Aorta (tissue), 5 donors: ENCODE measurements at regions not wholly inside any gene's neighbourhood (a gene's known extent, or its start where the extent isn't known, plus 50 kb on each side); places are given as distances from the start of the nearest gene placed in this dataset.
"Not testable (repeated sequence)": the region's sequence is repeated elsewhere in the genome, so short reads cannot be mapped to it uniquely, and the experiment has no call there.

Experiments used
- ATAC-seq: fragments of 200-7000 bp; cut with Tn5 transposase; one replicate; pipeline ENCODE4 v1.9.1; 2022; ENCODE audit warnings: moderate library complexity; ENCODE audit not compliant: low FRiP score
- DNase-seq, 2 donors: peaks; one replicate each; pipeline ENCODE4 v3.0.0-alpha.2; 2020
- H3K27ac ChIP-seq, 2 donors: one replicate each; pipeline ENCODE4 v1.5.1; 2013; ENCODE audit warnings: low read length in 2 of 2, mild to moderate bottlenecking in 2 of 2, moderate library complexity in 2 of 2, control low read depth in 1 of 2, inconsistent platforms in 1 of 2, low read depth in 1 of 2
- H3K27me3 ChIP-seq, 2 donors: one replicate each; pipeline ENCODE4 v1.6.1; 2013; ENCODE audit warnings: control low read depth in 1 of 2, low read length in 1 of 2, mild to moderate bottlenecking in 1 of 2, moderate library complexity in 1 of 2; ENCODE audit not compliant: insufficient read depth in 2 of 2, control insufficient read depth in 1 of 2
- H3K36me3 ChIP-seq, 2 donors: one replicate each; pipeline ENCODE4 v1.6.1; 2013; ENCODE audit warnings: control low read depth in 1 of 2, low read length in 1 of 2, mild to moderate bottlenecking in 1 of 2; ENCODE audit not compliant: insufficient read depth in 2 of 2, control insufficient read depth in 1 of 2
- H3K4me1 ChIP-seq, 2 donors: one replicate each; pipeline ENCODE4 v1.6.1; 2013; ENCODE audit warnings: low read length in 2 of 2, control low read depth in 1 of 2, mild to moderate bottlenecking in 1 of 2, moderate library complexity in 1 of 2; ENCODE audit not compliant: insufficient read depth in 2 of 2, control insufficient read depth in 1 of 2
- H3K4me3 ChIP-seq, 2 donors: one replicate each; pipeline ENCODE4 v1.5.1; 2013; ENCODE audit warnings: low read length in 2 of 2, control low read depth in 1 of 2, mild to moderate bottlenecking in 1 of 2
- H3K9me3 ChIP-seq: one replicate; pipeline ENCODE4 v1.6.1; 2013; ENCODE audit warnings: mild to moderate bottlenecking, low read length; ENCODE audit not compliant: control insufficient read depth
- WGBS, 2 donors: extraction: QIAGEN DNeasy Blood & Tissue Kit; methylation state at CpG; one replicate each; pipeline ENCODE4 v1.1.7; 2013; 5-methylcytosine and 5-hydroxymethylcytosine counted together
- intact Hi-C, 2 donors: fragments of 100-400 bp; cut with DNase I; formaldehyde crosslinking; loops; one replicate each; pipeline versions ENCODE4 v1.14.2 to v1.15.0; 2022
- donor health status: healthy with polysubstance abuse.
- donor health status: Bipolar disorder and iron deficiency.
- donor health status: DM: no; HTN: no; CAD: no.
- donor health status: DM: no; HTN: no; CAD: no.
- donor health status: DM: yes; HTN: yes; CAD: no.

- H3K4me1 ChIP-seq, result peaks cover 4 to 8% of the 10 kb centered on the region in 2 donors
- intact Hi-C loops, result no loop called here
- no peaks in the 10 kb centered on the region for H3K9me3 ChIP-seq
- DNase-seq (no peak), ATAC-seq (peak; percentile 50)
- no peaks in the 10 kb centered on the region for H3K27me3 ChIP-seq
- no peaks in the 10 kb centered on the region for H3K36me3 ChIP-seq
- H3K4me3 ChIP-seq, result no peak overlapping the region
- peak overlapping the region; percentile 34 to 76 for H3K27ac ChIP-seq
- WGBS, 2 donors, result 34 to 39% methylated on average over 2 of the region's 2 CpGs
Observed at GRCh38 chr2:54042897-54043620, 72.3 kb upstream of the PSME4 start.

GRCh38 chr2:54042341-54042740 is 71.5 kb upstream of the PSME4 start:
- Histone ChIP-seq H3K4me3 (no peak overlapping the region), H3K9me3 (no peaks in the 10 kb centered on the region), H3K36me3 (no peaks in the 10 kb centered on the region), H3K27me3 (no peaks in the 10 kb centered on the region), H3K4me1 (peaks cover 4 to 8% of the 10 kb centered on the region in 2 donors), H3K27ac (peak overlapping the region in 1 of 2 donors; percentile 76)
- 27 to 38% methylated on average over 2 of the region's 2 CpGs for WGBS, 2 donors
- DNase-seq, result no peak
- ATAC-seq, result no peak
- intact Hi-C loops, result no loop called here

GRCh38 chr2:54041135-54041534 is 70.3 kb upstream of the PSME4 start:
- Histone ChIP-seq H3K27me3 (no peaks in the 10 kb centered on the region), H3K27ac (peak overlapping the region in 1 of 2 donors; percentile 76), H3K9me3 (no peaks in the 10 kb centered on the region), H3K4me1 (peaks cover 4 to 8% of the 10 kb centered on the region in 2 donors), H3K36me3 (no peaks in the 10 kb centered on the region), H3K4me3 (no peak overlapping the region)
- no peak for ATAC-seq
- intact Hi-C loops, result no loop called here
- WGBS, 2 donors, result 85 to 87% methylated on average over 4 of the region's 4 CpGs
- no peak for DNase-seq

- no peaks in the 10 kb centered on the region for H3K36me3 ChIP-seq
- ATAC-seq, result no peak
- H3K4me3 ChIP-seq, result no peak overlapping the region
- no peak overlapping the region for H3K27ac ChIP-seq
- no peak for DNase-seq
- peaks cover 4 to 8% of the 10 kb centered on the region in 2 donors for H3K4me1 ChIP-seq
- H3K27me3 ChIP-seq, result no peaks in the 10 kb centered on the region
- WGBS, 2 donors, result 98 to 100% methylated on average over 1 of the region's 1 CpG
- intact Hi-C loops, result no loop called here
- no peaks in the 10 kb centered on the region for H3K9me3 ChIP-seq
Observed at GRCh38 chr2:54040685-54041084, 69.9 kb upstream of the PSME4 start.

- 93 to 94% methylated on average over 2 of the region's 2 CpGs for WGBS, 2 donors
- intact Hi-C loops, result no loop called here
- Histone ChIP-seq H3K36me3 (no peaks in the 10 kb centered on the region), H3K4me3 (no peak overlapping the region), H3K4me1 (peaks cover 4 to 8% of the 10 kb centered on the region in 2 donors), H3K27ac (peak overlapping the region in 1 of 2 donors; percentile 49), H3K9me3 (no peaks in the 10 kb centered on the region), H3K27me3 (no peaks in the 10 kb centered on the region)
- DNase-seq (no peak), ATAC-seq (no peak)
Observed at GRCh38 chr2:54040250-54040649, 69.5 kb upstream of the PSME4 start.

DNA sequence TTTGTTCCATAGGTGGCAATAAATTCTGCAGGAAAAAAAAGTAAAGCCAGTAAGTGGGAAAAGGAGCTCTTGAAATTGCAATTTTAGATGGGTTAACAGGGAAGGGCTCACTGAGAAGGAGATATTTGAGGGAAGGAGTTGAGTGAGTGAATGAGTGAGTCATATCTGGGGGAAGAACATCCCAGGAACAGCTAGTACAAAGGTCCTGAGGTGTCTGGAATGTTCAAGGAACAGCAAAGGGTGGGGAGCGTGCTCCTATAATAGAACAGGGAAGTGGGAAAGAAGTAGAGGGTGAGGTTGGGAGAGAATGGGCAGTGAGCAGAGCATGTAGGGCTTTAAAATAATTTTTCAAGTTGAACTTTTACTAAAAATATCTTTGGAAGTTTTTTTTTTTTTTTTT is 68.0 kb upstream of the PSME4 start:
- no peak overlapping the region for H3K27ac ChIP-seq
- no peak for ATAC-seq
- DNase-seq, result no peak
- H3K4me3 ChIP-seq, result no peak overlapping the region
- peaks cover 4 to 6% of the 10 kb centered on the region in 2 donors for H3K4me1 ChIP-seq
- no peaks in the 10 kb centered on the region for H3K27me3 ChIP-seq
- no peaks in the 10 kb centered on the region for H3K9me3 ChIP-seq
- WGBS, 2 donors, result 59 to 83% methylated on average over 1 of the region's 1 CpG
- no peaks in the 10 kb centered on the region for H3K36me3 ChIP-seq
- intact Hi-C loops, result no loop called here

DNA sequence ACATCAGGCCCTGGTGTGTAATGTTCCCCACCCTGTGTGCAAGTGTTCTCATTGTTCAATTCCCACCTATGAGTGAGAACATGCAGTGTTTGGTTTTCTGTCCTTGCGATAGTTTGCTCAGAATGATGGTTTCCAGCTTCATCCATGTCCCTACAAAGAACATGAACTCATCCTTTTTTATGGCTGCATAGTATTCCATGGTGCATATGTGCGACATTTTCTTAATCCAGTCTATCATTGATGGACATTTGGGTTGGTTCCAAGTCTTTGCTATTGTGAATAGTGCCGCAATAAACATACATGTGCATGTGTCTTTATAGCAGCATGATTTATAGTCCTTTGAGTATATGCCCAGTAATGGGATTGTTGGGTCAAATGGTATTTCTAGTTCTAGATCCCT is 60.5 kb upstream of the PSME4 start:
- 95 to 99% methylated on average over 1 to 3 of the region's 3 CpGs for WGBS, 2 donors
- H3K4me3 ChIP-seq, H3K9me3 ChIP-seq, H3K4me1 ChIP-seq, intact Hi-C loops, H3K27me3 ChIP-seq, DNase-seq, H3K36me3 ChIP-seq, ATAC-seq, H3K27ac ChIP-seq: not testable (repeated sequence)

GRCh38 chr2:54030806-54031205 is 60.0 kb upstream of the PSME4 start:
- intact Hi-C loops, result no loop called here
- Histone ChIP-seq H3K9me3 (no peaks in the 10 kb centered on the region), H3K36me3 (no peaks in the 10 kb centered on the region), H3K4me3 (no peak overlapping the region), H3K4me1 (no peaks in the 10 kb centered on the region), H3K27ac (no peak overlapping the region), H3K27me3 (no peaks in the 10 kb centered on the region)
- 98 to 99% methylated on average over 2 of the region's 2 CpGs for WGBS, 2 donors
- ATAC-seq (no peak), DNase-seq (no peak)

DNA sequence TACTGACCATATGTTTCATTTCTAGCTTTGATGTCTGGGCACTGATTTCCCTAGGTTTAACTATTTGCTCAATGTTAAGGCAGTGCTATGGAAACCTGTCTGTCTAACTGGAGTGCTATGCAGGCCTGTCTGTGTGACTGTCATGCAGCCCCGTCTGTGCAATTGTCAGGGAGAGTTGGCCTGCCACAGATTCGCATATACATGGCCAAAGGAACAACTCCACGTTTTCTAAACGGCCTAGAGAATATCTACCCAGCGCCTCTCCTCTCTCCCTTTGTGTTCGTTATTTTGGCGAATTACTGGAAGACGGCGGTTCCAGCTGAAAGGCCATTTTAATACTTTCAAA is 59.6 kb upstream of the PSME4 start:
- ATAC-seq (no peak), DNase-seq (no peak)
- no peaks in the 10 kb centered on the region for H3K9me3 ChIP-seq
- H3K4me1 ChIP-seq, result no peaks in the 10 kb centered on the region
- WGBS, 2 donors, result 88 to 90% methylated on average over 9 of the region's 9 CpGs
- no peak overlapping the region for H3K27ac ChIP-seq
- intact Hi-C loops, result no loop called here
- H3K27me3 ChIP-seq, result no peaks in the 10 kb centered on the region
- H3K36me3 ChIP-seq, result no peaks in the 10 kb centered on the region
- no peak overlapping the region for H3K4me3 ChIP-seq
